ENCODE measurements at regions not wholly inside any gene's neighbourhood (a gene's known extent, or its start where the extent isn't known, plus 50 kb on each side); places are given as distances from the start of the nearest gene placed in this dataset.

DNA sequence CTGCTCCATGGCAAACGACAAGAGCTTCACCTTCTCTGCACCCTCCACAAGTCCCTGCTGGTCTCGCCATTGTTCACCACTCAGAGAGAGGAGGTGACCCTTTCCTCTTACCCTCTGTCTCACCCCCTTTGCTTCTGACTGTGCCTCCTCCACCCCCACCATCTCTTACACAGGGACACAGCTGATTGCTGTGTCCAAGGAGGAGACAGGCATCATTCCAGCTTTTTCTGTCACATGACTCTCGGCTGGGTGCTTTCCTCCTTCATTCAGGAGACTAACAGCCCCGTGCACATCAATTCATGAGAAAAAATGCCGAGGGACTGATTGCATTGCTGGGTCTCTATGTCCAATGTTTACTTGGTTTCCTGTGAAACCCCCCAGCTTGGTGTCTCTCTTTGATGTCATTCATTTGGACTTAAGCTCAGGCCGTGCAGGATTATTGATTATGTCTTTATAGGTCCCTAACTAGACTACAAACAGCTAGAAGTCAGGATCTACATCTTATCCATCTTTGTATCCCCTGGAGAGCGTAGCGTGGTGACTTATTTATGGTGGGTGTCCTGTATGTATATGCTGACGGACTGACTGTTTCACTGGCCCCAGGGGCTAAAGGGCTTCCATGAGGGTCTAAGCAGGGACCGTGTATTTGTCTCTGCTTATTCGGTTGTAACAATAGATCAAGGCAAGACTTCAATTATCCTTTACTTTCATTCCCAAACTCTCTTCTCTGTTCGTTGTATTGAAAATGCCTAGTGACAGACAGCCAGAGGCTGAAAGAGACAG lies 82.2 kb upstream of the CDH13 start:
- TF ChIP-seq POLR2A (IDR thresholded peaks at IDR 0.05; ENCODE audit: low read depth, low read length) (no peak), CEBPB (IDR thresholded peaks at IDR 0.05; ENCODE audit: low read depth, low read length) (no peak), RFX5 (IDR thresholded peaks at IDR 0.05; ENCODE audit: low read depth, low read length) (no peak)
- TF ChIP-seq, protein P1, sequence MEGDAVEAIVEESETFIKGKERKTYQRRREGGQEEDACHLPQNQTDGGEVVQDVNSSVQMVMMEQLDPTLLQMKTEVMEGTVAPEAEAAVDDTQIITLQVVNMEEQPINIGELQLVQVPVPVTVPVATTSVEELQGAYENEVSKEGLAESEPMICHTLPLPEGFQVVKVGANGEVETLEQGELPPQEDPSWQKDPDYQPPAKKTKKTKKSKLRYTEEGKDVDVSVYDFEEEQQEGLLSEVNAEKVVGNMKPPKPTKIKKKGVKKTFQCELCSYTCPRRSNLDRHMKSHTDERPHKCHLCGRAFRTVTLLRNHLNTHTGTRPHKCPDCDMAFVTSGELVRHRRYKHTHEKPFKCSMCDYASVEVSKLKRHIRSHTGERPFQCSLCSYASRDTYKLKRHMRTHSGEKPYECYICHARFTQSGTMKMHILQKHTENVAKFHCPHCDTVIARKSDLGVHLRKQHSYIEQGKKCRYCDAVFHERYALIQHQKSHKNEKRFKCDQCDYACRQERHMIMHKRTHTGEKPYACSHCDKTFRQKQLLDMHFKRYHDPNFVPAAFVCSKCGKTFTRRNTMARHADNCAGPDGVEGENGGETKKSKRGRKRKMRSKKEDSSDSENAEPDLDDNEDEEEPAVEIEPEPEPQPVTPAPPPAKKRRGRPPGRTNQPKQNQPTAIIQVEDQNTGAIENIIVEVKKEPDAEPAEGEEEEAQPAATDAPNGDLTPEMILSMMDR (conservative IDR thresholded peaks at IDR 0.05; ENCODE audit: low read depth, low read length) = no peak
- TF ChIP-seq, protein P2, sequence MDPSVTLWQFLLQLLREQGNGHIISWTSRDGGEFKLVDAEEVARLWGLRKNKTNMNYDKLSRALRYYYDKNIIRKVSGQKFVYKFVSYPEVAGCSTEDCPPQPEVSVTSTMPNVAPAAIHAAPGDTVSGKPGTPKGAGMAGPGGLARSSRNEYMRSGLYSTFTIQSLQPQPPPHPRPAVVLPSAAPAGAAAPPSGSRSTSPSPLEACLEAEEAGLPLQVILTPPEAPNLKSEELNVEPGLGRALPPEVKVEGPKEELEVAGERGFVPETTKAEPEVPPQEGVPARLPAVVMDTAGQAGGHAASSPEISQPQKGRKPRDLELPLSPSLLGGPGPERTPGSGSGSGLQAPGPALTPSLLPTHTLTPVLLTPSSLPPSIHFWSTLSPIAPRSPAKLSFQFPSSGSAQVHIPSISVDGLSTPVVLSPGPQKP (IDR thresholded peaks at IDR 0.05; ENCODE audit: borderline replicate concordance, low read depth, low read length) = no peak
